ENCODE measurements at regions not wholly inside any gene's neighbourhood (a gene's known extent, or its start where the extent isn't known, plus 50 kb on each side); places are given as distances from the start of the nearest gene placed in this dataset.

DNA sequence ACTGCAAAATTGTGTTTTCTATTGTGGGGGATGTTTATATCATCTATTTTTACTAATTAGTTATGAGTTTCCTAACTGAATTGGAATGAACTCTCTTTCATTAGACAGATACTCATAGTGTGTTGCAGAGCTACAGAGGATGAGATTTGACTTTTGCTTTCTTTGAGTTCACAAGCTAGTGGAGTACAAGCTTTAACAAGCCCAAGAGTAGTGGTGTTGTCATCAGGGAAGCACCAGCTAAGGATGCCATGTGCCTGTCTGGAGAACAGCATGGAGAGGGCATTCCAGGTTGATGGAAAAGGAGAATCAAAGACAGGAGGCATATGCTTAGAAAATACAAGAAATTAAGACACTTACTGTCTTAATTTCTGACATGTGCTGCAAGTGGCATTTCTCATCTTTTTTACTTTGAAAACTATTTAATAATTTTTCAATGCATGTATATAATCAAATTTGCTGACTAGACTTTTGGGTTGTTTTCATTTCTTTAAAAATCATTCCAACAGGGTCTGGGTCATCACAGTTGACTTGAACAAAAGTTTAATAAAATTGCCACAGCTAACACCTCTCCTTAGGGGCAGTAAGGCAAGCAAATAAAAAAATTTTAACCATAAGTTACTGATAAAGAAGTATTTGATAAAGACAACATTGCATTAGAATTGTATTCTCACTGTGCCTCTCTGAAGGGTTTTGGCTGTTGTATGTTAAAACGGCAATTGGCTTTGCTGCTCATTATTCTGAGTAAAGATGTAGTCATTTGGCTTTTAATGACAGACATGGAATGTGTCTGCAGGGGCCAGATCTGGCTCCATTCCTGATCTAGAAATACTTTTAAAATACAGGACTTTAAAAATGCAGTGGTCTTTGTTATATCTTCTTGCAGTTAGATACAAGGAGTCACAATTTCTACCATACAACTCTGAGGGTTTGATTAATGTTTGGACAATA lies 323.7 kb upstream of the CDH11 start:
- DNase-seq (ENCODE audit: low spot score): no peak

DNA sequence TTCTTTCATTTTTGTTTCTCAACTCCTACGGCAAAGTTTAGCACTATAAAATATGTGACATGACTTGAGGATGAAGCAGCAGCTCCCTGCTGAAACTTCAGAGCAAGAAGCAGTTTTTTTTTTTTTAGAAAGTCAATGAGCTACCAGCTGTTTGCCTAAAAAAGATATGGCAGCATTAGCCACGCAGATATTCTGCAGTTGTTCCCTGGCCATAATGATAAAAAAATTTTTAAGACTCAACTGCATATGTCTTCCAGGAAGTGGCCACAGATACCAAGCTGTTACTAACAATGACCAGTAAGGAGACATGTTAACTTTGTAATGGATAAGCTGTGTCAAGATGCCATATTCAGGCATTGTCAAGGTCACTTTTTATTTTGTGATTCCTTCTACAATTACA lies 319.6 kb upstream of the CDH11 start:
- no peak for DNase-seq (ENCODE audit: low spot score)

DNA sequence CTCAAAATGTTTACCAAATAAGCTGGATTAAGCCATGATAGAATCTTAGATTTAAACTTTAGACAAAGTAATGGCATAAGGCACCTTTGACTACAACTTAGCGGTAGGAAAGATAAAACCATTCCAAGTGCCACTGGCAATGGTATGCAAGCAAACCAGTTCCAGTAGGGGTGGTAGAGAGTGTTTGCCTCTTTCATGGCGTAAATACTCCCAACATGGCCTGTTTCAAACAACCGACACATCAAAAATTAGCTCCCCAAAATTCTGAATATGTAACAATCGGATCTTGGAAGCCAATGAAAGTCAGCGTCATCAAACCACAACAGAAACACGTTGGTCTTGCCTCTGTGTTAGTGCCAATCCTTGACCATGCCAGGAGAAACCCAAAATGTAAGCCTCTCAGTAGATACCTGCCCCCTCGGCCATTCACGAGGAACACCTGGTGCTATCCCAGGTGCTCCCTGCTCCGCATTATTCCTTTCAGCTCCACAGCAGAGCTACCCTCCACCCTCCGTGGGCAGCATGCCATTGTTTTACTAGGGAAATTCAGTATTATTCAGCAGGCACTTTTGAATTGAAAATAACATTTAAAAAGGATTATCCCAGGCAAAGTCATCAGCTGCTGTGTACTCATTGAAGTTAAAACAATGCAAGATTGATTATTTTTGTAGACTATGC lies 307.8 kb upstream of the CDH11 start:
- DNase-seq (ENCODE audit: low spot score): no peak

DNA sequence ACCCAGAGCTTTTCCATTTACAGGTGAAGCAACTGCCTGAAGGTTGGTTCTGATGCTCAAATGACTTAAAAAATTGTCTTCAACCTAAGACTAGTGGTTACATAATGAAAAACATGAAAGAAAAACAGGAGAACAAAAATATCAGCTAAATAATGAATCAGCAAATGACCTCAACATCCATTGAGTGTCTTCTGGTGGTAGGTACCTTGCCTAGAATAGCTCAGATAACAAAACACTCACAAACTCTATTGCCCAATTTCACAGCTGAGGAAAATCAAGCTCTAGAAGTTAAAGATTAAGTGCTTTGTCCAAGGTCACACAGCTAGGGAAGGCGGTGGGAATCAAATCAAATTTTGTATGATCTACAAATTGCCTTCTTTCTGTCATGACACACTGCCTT lies 304.6 kb upstream of the CDH11 start:
- no peak for DNase-seq (ENCODE audit: low spot score)

DNA sequence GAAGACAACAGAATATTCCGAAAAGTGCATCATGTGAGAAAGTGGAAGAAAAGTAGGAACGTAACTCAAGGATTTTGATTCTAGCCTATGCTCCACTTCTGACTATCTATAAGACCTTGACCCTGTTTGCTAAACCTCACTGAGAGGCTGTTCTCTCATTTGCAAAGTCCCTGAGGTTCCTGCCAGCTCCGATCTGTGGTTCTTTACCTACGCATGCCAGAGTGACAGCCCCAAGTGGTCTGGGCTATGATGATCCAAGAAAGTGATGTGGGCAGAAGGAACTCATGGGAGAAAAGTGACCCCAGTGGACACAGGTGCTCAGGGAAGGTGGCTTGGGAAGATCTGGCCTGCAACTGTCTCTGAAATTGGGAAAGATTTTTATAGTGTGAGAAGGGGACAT lies 301.1 kb upstream of the CDH11 start:
- DNase-seq (ENCODE audit: low spot score): no peak

DNA sequence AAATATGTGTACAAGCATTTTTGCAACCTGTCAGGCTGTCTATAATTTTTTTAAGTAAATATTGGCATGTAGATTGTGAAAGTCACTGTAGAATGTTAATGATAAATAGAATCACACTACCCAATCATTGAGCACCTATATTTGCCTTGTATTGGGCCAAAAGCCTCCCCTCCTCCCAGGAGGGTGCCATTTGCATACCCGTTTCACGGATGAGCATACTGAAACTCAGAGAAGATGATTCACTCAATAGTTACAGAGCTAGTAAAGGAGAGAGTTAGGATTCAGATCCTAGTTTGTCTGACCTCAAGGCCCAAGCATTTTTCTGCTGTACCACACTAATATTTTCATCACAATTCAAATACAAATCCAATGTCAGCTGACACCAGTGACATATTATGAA lies 299.7 kb upstream of the CDH11 start:
- no peak for DNase-seq (ENCODE audit: low spot score)

DNA sequence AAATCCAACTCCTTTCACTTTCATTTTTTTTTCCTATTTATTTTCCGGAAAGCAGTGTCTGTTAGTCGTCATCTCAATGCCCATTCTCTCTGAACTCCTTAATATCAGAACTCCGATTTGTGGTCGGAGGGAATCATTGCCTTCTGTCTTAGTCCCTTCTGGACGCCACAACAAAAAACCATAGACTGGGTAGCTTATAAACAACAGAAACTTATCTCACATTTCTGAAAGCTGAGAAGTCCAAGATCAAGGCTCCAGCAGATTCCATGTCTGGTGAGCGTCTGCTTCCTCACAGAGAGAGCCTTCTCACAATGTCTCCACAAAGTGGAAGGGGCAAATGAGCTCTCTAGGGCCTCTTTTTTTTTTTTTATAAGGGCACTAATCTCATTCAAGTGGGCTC lies 296.6 kb upstream of the CDH11 start:
- DNase-seq (ENCODE audit: low spot score): no peak

DNA sequence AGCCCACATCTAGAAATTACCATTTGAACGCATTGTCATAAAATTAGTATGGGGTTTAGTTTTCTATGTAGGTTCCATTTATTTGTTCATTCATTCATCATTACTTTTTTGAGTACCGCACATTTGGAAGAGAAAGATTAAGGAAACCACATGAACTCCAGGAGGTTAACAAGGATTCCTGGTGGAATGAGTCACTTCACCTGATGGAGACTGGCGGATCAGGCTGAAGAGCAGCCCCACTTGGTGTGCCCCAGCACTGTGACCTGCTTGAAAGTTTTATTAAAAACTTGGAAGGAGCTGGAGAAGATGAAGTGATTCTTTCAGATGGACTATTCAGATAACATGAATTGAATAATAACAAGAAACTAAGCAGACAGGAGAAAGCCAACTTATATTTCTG lies 293.6 kb upstream of the CDH11 start:
- DNase-seq (ENCODE audit: low spot score): no peak

DNA sequence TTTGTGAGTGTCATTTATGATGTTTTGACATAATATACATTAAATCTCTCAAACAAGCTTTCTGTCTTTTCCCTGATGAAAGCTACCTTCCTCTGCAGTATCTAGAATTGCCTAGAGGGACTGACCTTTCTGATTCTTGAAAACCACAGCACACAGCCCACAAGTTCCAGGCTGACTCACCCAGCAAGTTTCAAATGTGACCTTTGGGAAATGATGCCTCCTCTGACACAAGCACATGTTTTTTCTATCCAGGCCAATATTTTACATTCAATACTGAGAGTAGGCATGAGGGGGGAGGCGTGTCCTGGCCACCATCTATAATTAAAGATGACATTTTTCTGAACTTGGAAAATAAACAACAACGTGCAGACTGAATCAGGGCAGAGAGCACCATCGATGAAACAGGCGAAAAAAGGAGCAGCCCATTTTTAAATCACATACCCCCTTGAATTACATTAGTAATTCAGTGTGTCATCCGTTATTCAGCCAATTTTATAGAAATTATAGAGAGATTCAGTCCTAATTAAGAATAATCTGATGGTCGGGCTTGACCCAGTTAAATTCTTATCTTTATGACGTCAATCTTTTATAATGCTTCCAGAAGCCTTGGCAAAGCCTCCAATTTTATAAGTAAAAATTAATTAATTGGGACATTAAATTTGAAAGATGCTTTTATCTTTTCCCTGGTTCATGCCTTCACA lies 292.6 kb upstream of the CDH11 start:
- DNase-seq (ENCODE audit: low spot score): no peak

DNA sequence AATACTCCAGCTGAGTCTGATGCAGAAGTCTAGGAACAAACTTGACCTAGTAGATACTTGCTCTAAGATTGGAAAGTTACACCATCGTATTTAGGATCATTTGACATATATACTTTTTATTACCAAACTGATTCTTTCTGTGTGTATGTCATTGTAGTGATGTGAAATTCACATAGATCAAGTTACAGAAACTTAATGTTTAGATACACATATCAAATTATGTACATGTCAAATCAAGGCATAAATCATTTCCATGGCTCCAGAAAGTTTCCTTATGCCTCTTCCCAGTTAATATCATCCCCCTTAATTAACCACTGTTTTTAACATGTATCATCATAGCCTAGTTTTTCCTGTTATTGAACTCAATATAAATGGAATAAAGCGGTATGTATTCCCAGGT lies 292.0 kb upstream of the CDH11 start:
- DNase-seq (ENCODE audit: low spot score): no peak

DNA sequence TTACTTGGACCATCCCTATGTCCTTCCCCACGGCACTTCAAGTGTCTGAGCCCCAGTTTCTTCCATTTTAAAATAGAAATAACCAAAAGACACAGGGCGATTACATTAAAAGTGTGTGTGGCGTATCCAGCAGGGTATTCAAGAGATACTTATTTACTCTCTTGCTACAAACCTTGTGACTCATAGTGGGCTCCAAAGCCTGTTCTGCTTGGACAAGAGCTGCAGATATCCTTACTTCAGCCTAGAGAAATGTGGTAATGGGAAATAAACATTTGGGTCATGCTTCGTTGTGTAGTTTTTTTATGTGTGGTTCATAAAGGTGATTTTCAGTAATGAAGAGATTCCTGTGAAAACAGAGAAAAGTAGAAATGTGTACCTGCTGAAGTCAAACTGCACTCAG lies 288.9 kb upstream of the CDH11 start:
- DNase-seq (ENCODE audit: low spot score): no peak

DNA sequence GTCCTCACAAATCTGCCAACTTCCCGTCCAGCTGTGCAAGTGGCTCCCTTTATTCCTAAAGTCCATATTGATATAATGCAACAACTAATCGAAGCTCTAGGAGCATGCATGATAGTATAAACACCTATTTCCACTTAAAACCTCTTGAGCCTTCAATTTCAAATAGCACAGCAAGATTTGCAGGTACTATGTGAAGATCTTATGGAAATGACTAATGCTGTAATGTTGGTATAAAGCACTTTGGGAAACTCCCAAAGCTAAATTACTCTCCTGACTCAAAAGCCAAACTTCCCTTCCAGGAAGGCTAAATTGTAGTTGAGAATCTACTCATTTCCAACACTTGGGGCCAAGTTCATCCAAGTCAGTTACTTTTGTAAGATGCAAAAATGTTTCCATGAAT lies 287.6 kb upstream of the CDH11 start:
- no peak for DNase-seq (ENCODE audit: low spot score)

DNA sequence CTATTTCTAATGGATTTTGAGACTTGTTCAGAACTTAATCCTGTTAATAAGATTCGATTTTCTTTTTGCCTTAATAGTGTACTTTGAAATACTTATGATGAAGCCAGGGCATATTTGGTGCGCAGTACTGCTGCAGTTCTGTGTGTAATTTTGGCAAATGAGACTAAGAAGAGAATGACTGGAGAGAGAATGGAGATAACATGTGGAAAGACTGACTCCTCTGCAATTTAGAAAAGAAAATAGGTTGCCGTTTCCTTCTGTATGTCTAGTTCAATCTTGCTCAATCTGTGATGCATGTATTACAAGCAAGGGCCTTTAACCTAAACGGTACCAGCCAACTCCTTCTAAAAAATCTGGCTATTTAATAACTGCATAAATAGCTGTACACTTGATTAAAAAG lies 285.1 kb upstream of the CDH11 start:
- no peak for DNase-seq (ENCODE audit: low spot score)

DNA sequence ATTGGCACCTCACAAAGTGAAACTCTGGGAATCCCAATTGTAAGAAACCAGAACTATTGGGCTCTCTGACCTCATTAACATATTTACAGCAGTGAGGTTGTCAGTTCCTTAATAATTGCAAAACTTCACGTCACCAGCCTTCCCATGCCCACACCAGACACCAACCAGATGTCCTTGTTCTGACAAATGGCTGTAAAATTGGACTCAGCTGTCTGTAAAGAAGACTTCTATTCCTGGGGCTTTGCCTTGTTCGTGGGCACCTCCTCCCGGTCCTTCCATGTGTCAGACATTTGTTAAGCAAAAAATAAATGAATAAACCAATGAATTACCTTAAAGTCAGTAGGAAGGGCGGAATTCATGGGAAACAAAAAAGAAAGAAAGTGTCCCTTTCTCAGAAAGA lies 284.3 kb upstream of the CDH11 start:
- no peak for DNase-seq (ENCODE audit: low spot score)

DNA sequence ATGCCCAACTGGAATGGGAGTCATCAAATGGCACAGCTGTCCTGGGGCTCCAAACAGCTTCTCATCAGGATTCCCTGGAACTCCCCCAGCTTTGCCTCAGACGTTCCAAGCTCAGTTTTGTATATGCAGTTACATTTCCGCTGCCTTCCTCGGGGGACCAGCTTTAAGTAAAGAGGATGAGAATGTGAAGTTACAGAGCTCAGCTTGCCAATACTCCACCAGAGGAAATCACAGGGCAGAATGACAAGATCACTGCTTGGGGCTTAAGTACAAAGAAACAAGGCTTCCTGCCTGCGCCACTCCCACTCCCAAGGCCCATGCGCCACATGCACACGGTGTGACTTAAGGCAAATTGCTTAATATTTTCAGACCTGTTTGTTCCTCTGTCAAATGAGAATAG lies 272.4 kb upstream of the CDH11 start:
- DNase-seq (ENCODE audit: low spot score): no peak

DNA sequence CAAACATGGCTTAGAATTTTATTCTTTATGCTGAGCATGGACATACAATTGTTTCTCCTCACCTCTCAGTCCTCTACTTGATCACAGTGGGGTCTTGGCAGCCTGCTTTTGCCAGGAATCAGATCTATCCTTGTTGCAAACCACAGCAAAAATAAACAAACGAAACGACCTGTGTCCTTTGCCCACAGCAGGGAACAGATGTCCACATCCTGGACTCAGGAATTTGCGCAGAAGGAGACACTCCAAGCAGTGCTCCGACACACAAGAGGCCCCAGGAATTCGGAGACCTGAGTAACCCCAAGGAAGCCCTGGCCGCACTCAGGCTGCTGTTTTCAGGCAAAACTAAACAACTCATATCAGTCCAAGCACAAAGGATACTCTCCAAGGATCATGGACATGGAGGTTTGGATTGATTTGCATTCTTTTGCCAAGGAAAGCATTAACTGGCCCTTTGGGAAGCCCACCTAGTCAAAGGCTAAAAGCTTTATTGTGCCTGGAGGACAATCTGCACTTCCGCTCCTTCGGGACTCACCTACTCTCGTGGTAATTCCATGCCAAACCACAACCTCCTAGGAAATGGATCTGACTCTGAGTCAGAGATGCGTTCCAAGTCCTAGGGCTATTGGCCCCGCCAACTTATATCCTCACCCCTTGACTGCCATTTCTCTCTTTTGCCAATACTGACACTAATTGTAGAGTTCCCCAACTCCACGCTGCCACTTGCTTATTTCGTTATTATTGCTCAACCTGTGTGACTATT lies 271.1 kb upstream of the CDH11 start:
- DNase-seq (ENCODE audit: low spot score): no peak

DNA sequence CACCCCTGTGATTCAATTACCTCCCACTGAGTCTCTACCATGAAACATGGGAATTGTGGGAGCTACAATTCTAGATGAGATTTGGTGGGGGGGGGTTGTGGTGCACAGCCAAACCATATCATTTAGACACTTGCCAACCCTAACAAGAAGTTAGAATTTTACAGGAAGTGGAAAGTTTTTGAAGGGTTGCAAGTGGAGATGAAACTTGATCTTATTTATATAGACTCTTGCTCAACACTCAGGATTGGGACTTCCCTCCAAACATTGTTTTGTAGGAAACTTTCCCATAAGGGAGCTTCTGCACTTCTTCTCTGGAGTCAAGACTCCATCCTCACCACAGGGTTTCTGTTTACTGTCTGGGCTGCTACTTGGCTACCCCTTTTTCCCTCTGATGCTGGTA lies 266.7 kb upstream of the CDH11 start:
- no peak for DNase-seq (ENCODE audit: low spot score)

DNA sequence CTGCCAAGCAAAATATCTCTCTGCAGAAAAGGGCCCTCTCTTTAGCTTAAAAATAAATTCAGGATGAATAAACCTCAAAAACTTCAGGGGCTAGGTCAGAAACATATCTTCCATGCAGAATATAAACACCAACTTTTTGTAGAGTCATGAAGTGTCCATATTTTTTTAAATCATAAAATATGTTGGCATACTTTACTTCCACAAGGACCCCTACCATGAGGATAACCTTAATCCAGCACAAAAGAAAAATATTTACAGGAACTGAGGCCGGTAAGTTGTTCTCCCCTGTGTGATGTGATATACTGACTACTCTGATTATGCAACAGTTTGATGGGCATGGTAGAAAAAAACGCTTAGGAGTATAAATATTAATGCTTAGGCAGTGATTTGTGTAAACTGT lies 264.8 kb upstream of the CDH11 start:
- DNase-seq (ENCODE audit: low spot score): no peak

DNA sequence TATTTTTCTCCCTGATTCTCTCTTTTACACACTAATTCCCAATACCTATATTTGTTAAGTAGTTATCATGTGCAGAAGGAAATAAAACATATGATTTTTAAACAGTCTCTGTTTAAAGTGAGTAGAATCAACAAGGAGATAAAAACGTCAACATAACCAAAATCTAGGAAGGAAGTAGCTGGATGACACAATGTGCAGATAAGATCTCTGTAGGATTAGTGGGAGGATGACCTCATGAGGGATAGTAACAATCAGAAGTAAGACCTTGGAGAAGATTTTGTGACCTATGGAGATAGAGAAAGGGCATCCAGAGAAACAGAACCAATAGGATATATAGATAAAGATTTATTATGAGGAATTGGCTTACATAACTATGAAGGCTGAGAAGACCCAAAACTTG lies 262.6 kb upstream of the CDH11 start:
- no peak for DNase-seq (ENCODE audit: low spot score)

DNA sequence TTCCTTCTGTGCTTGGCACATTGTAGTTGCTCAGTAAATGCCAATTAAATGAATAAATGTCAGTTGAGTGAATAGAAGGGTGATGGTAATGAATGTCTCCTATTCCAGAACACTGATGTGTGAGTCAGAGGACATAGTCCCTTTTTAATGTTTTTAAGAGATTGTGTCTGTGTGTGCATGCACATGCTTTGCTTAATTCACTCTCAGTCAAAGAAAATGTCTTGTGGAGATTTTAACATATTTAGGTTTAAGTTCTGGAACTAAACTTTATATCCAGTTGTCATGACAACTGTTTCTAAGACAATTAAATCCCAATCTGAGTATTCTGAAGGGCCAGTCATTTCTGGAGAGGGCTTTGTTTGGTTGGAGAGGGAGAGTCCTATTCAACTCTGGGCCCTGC lies 255.3 kb upstream of the CDH11 start:
- DNase-seq (ENCODE audit: low spot score): no peak

DNA sequence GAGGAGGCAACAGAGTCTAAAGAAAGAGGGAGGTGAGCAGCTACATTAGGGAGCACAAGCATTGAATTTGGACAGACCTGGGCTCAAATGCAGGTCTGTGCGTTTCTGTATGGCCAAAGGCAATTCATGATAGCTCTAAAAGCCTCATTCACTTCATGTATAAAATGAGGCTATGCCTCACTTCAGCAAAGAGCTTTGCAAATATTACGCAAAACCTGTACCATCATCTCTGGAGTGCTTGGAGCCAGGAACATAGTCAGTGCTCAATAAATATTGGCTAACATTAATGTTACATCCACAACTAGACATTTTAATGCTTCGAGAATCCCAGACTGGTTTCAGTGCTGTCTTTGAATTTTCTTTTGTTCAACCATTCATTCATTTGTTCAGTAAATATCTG lies 254.7 kb upstream of the CDH11 start:
- no peak for DNase-seq (ENCODE audit: low spot score)

DNA sequence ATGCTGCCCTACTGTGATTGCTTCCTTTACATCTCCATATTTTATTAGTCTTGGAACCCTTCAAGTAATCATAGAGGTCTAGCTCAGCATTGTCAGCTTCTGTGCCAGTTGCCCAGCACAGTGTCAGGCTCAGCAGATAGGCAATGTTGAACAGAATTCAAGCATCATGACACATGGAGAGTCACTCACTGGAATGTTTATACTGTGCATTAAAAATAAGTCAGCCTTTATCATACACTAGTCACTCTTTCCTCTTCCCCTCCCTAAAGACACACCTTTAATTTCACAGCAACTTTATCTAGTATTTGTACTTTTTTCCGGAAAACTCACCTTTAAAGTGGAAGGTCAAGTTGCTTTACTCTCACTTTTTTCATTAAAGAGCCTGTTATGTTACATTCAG lies 253.8 kb upstream of the CDH11 start:
- no peak for DNase-seq (ENCODE audit: low spot score)
